ENCODE measurements at regions not wholly inside any gene's neighbourhood (a gene's known extent, or its start where the extent isn't known, plus 50 kb on each side); places are given as distances from the start of the nearest gene placed in this dataset.
A peak's percentile ranks its signal among the peaks of the same experiment; 100 is the strongest.

DNA sequence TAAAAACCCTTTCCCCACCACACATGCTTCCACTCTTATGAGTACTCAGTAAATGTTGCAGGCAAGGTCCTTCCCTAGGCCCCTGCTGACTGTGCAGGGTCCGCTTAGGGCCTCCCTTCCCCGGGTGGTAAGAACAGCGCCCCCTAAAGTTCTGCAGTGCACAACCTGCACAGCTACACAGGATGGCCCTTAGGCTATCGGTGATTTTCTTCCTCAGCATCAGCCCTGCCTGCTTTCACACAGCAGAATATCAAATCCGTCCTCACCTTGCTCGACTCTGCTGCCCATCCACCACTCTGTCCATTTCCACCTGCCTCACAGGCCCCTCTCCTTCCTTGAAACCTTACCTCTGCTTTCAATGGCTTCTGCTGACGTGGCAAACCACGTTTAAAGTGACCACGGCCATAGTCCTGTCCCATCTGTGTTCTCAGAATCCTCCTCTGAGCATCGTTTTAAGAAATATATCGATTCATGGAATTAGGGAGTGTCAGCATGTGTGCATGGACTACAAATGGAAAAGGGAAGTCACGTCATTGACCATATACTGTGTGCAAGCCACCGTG lies 51.4 kb upstream of the TMEM132E start:
- no peak overlapping the region for H2AFZ ChIP-seq (ENCODE audit: low read depth, low read length)
- ATAC-seq: peak; percentile 93
- H3K27ac ChIP-seq (ENCODE audit: extremely low read depth, low read depth, low read length): no peak overlapping the region
- no peaks in the 10 kb centered on the region for H4K20me1 ChIP-seq (replicated peaks; ENCODE audit: control insufficient read depth, insufficient read depth, low read length)
- CTCF ChIA-PET (ENCODE audit: low intra/inter-chr PET ratio): no interaction called here
- in situ Hi-C loops (cut with MboI): no loop called here
- no peaks in the 10 kb centered on the region for H3K79me2 ChIP-seq (ENCODE audit: control insufficient read depth, insufficient read depth, low read length)
- H3K9ac ChIP-seq (ENCODE audit: insufficient read depth in 1 of 2, low read depth in 2 of 2, low read length in 2 of 2): no peak overlapping the region
- H3K27me3 ChIP-seq (ENCODE audit: control insufficient read depth in 2 of 2, insufficient read depth in 2 of 2, low read length in 2 of 2): peaks cover 0 to 11% of the 10 kb centered on the region in 2 experiments; a peak in 1 of 5 replicates
- no peaks in the 10 kb centered on the region for H3K9me1 ChIP-seq (ENCODE audit: control insufficient read depth, insufficient read depth, low read length)
- POLR2A ChIA-PET: interaction anchor here (0.6 kb wide), 1 partner anchor 724 kb away, joined by 4 read pairs; no protein-coding TSS in a partner anchor
- no peaks in the 10 kb centered on the region for H3K9me3 ChIP-seq (replicated peaks; ENCODE audit: control insufficient read depth, insufficient read depth, low read depth, low read length)
- no peak overlapping the region for H3K4me3 ChIP-seq
- no peak overlapping the region for H3K4me2 ChIP-seq (ENCODE audit: insufficient read depth, low read length)
- no peaks in the 10 kb centered on the region for H3K4me1 ChIP-seq (replicated peaks in 1 of 2; ENCODE audit: control insufficient read depth in 2 of 2, insufficient read depth in 2 of 2, low read length in 2 of 2)
- peak; percentile 24 to 38 (median 33) for DNase-seq (ENCODE audit: extremely low read depth in 1 of 4, low spot score in 3 of 4)
- intact Hi-C loops (cut with micrococcal nuclease): no loop called here
- FAIRE-seq: no peak
- H3K36me3 ChIP-seq (ENCODE audit: control insufficient read depth, insufficient read depth, low read length): no peaks in the 10 kb centered on the region
- BruUV-seq (replicated peaks): no TSS peak
- WGBS (ENCODE audit: insufficient coverage, low coverage, missing lambda C conversion rate): under 1% methylated on average over 12 of the region's 13 CpGs
- TF ChIP-seq JUN (IDR thresholded peaks at IDR 0.05; ENCODE audit: borderline replicate concordance, low read depth, low read length) (no peak), JUN (CRISPR knock-in tag; IDR thresholded peaks at IDR 0.05; ENCODE audit: borderline replicate concordance) (no peak), C11orf30 (IDR thresholded peaks at IDR 0.05; ENCODE audit: low read depth) (peak; percentile 69), MAFG (tag; conservative IDR thresholded peaks at IDR 0.05) (0 out of 2 replicates have a peak, but pooled peaks have one; percentile 37), MCM7 (IDR thresholded peaks at IDR 0.05) (no peak), FIP1L1 (IDR thresholded peaks at IDR 0.05; ENCODE audit: low read depth, low read length, poor library complexity, severe bottlenecking) (no peak), RAD21 (CRISPR knock-in tag; conservative IDR thresholded peaks at IDR 0.05 in 1 of 2, IDR thresholded peaks at IDR 0.05 in 1 of 2) (0 out of 4 replicates have a peak, but pooled peaks of 1 of the 2 experiments have one; percentile 9), ZFPM2 (CRISPR knock-in tag; IDR thresholded peaks at IDR 0.05) (no peak), ZNF583 (CRISPR knock-in tag; IDR thresholded peaks at IDR 0.05) (no peak), NR2C2 (CRISPR knock-in tag; IDR thresholded peaks at IDR 0.05) (no peak), NR2C2 (tag; IDR thresholded peaks at IDR 0.05) (no peak), KDM4B (IDR thresholded peaks at IDR 0.05; ENCODE audit: borderline replicate concordance in 2 of 2, low read depth in 1 of 2) (no peak), ZNF197 (CRISPR knock-in tag; IDR thresholded peaks at IDR 0.05; ENCODE audit: low read depth) (no peak), ZNF133 (CRISPR knock-in tag; IDR thresholded peaks at IDR 0.05) (no peak)
- TF ChIP-seq, protein P1, sequence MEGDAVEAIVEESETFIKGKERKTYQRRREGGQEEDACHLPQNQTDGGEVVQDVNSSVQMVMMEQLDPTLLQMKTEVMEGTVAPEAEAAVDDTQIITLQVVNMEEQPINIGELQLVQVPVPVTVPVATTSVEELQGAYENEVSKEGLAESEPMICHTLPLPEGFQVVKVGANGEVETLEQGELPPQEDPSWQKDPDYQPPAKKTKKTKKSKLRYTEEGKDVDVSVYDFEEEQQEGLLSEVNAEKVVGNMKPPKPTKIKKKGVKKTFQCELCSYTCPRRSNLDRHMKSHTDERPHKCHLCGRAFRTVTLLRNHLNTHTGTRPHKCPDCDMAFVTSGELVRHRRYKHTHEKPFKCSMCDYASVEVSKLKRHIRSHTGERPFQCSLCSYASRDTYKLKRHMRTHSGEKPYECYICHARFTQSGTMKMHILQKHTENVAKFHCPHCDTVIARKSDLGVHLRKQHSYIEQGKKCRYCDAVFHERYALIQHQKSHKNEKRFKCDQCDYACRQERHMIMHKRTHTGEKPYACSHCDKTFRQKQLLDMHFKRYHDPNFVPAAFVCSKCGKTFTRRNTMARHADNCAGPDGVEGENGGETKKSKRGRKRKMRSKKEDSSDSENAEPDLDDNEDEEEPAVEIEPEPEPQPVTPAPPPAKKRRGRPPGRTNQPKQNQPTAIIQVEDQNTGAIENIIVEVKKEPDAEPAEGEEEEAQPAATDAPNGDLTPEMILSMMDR (IDR thresholded peaks at IDR 0.05 in 2 of 3, conservative IDR thresholded peaks at IDR 0.05 in 1 of 3; ENCODE audit: insufficient read depth in 2 of 3, low read depth in 1 of 3, low read length in 3 of 3): peak; percentile 42 to 60 (median 51); a peak in 5 of 6 replicates
- TF ChIP-seq, protein P2, sequence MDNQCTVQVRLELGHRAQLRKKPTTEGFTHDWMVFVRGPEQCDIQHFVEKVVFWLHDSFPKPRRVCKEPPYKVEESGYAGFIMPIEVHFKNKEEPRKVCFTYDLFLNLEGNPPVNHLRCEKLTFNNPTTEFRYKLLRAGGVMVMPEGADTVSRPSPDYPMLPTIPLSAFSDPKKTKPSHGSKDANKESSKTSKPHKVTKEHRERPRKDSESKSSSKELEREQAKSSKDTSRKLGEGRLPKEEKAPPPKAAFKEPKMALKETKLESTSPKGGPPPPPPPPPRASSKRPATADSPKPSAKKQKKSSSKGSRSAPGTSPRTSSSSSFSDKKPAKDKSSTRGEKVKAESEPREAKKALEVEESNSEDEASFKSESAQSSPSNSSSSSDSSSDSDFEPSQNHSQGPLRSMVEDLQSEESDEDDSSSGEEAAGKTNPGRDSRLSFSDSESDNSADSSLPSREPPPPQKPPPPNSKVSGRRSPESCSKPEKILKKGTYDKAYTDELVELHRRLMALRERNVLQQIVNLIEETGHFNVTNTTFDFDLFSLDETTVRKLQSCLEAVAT (IDR thresholded peaks at IDR 0.05): no peak
